ENCODE measurements at regions not wholly inside any gene's neighbourhood (a gene's known extent, or its start where the extent isn't known, plus 50 kb on each side); places are given as distances from the start of the nearest gene placed in this dataset.
"Not testable (repeated sequence)": the region's sequence is repeated elsewhere in the genome, so short reads cannot be mapped to it uniquely, and the experiment has no call there.

- ChIA-PET CTCF (no interaction called here), POLR2A (no interaction called here)
- Mint-ChIP-seq H3K9me3 (ENCODE audit: unreplicated experiment) (no peaks in the 10 kb centered on the region), H3K27me3 (ENCODE audit: insufficient read depth, unreplicated experiment) (no peaks in the 10 kb centered on the region), H3K36me3 (ENCODE audit: insufficient read depth, unreplicated experiment) (no peaks in the 10 kb centered on the region), H3K4me3 (ENCODE audit: unreplicated experiment) (no peak overlapping the region), H3K4me1 (ENCODE audit: low read depth, unreplicated experiment) (no peaks in the 10 kb centered on the region), H3K27ac (ENCODE audit: unreplicated experiment) (no peak overlapping the region)
- H3K4me1 ChIP-seq = no peaks in the 10 kb centered on the region
- intact Hi-C loops (cut with micrococcal nuclease; ENCODE audit: unreplicated experiment) = no loop called here
- H3K4me3 ChIP-seq (ENCODE audit: low read depth, low read length) = no peak overlapping the region
- no TSS peak for BruUV-seq (replicated peaks)
- H3K36me3 ChIP-seq (ENCODE audit: control insufficient read depth, insufficient read depth, low read length) = no peaks in the 10 kb centered on the region
- H3K9me3 ChIP-seq = no peaks in the 10 kb centered on the region; the same call in 1 of the 2 replicates
- TF ChIP-seq CTCF (IDR thresholded peaks at IDR 0.05; ENCODE audit: insufficient read depth in 1 of 2, low read depth in 1 of 2, low read length in 1 of 2, severe bottlenecking in 1 of 2, unreplicated experiment in 1 of 2) = no peak
- no peaks in the 10 kb centered on the region for H3K27me3 ChIP-seq (replicated peaks; ENCODE audit: control insufficient read depth, insufficient read depth, low read length)
- DNase-seq = no peak
These were observed 296.5 kb downstream of the SIPA1L2 start for GRCh38 chr1:232333419-232333767.

GRCh38 chr1:232332710-232333418 lies 297.1 kb downstream of the SIPA1L2 start:
- DNase-seq; CTCF ChIA-PET; POLR2A ChIA-PET; H3K9me3 ChIP-seq; H3K9me3 Mint-ChIP-seq (ENCODE audit: unreplicated experiment); intact Hi-C loops (cut with micrococcal nuclease; ENCODE audit: unreplicated experiment); H3K36me3 Mint-ChIP-seq (ENCODE audit: insufficient read depth, unreplicated experiment); H3K4me3 Mint-ChIP-seq (ENCODE audit: unreplicated experiment); H3K4me3 ChIP-seq (ENCODE audit: low read depth, low read length); H3K27me3 ChIP-seq (replicated peaks; ENCODE audit: control insufficient read depth, insufficient read depth, low read length); H3K27ac Mint-ChIP-seq (ENCODE audit: unreplicated experiment); H3K27me3 Mint-ChIP-seq (ENCODE audit: insufficient read depth, unreplicated experiment); BruUV-seq (replicated peaks); H3K4me1 Mint-ChIP-seq (ENCODE audit: low read depth, unreplicated experiment); H3K36me3 ChIP-seq (ENCODE audit: control insufficient read depth, insufficient read depth, low read length); H3K4me1 ChIP-seq: not testable (repeated sequence)

GRCh38 chr1:232329103-232329813 lies 300.7 kb downstream of the SIPA1L2 start:
- H3K36me3 Mint-ChIP-seq (ENCODE audit: insufficient read depth, unreplicated experiment) = no peaks in the 10 kb centered on the region
- ChIA-PET CTCF (interaction anchor here (0.6 kb wide), 1 partner anchor 38 kb away, joined by 3 read pairs; no protein-coding TSS in a partner anchor), POLR2A (no interaction called here)
- no peak overlapping the region for H3K4me3 ChIP-seq (ENCODE audit: low read depth, low read length)
- no peaks in the 10 kb centered on the region for H3K9me3 ChIP-seq
- intact Hi-C loops (cut with micrococcal nuclease; ENCODE audit: unreplicated experiment) = no loop called here
- no peaks in the 10 kb centered on the region for H3K27me3 ChIP-seq (replicated peaks; ENCODE audit: control insufficient read depth, insufficient read depth, low read length)
- H3K36me3 ChIP-seq (ENCODE audit: control insufficient read depth, insufficient read depth, low read length) = no peaks in the 10 kb centered on the region
- H3K27me3 Mint-ChIP-seq (ENCODE audit: insufficient read depth, unreplicated experiment) = no peaks in the 10 kb centered on the region
- H3K4me1 ChIP-seq = no peaks in the 10 kb centered on the region
- no peak for DNase-seq
- H3K9me3 Mint-ChIP-seq (ENCODE audit: unreplicated experiment) = no peaks in the 10 kb centered on the region
- no peak overlapping the region for H3K4me3 Mint-ChIP-seq (ENCODE audit: unreplicated experiment)
- no peaks in the 10 kb centered on the region for H3K4me1 Mint-ChIP-seq (ENCODE audit: low read depth, unreplicated experiment)
- no peak for TF ChIP-seq CTCF (IDR thresholded peaks at IDR 0.05; ENCODE audit: insufficient read depth in 1 of 2, low read depth in 1 of 2, low read length in 1 of 2, severe bottlenecking in 1 of 2, unreplicated experiment in 1 of 2)
- H3K27ac Mint-ChIP-seq (ENCODE audit: unreplicated experiment) = no peak overlapping the region
- BruUV-seq (replicated peaks) = no TSS peak
